Panc1 (cell line): ENCODE measurements at regions not wholly inside any gene's neighbourhood (a gene's known extent, or its start where the extent isn't known, plus 50 kb on each side); places are given as distances from the start of the nearest gene placed in this dataset.

ENCODE experiments used
- POLR2AphosphoS5 ChIP-seq: IDR thresholded peaks from 2 replicates; pipeline ENCODE4 v1.6.1; 2012; ENCODE audit warnings: mild to moderate bottlenecking, low read depth, low read length, moderate library complexity
- SIN3A ChIP-seq: IDR thresholded peaks from 2 replicates; pipeline ENCODE4 v1.6.1; 2012; ENCODE audit warnings: low read depth, mild to moderate bottlenecking, low read length, moderate library complexity, borderline replicate concordance; ENCODE audit not compliant: insufficient read depth
- TF ChIP-seq, protein P1 (sequence below): fragments of 450-650 bp; IDR thresholded peaks from 2 replicates; pipeline ENCODE4 v1.5.1; 2017; ENCODE audit warnings: mild to moderate bottlenecking

GRCh38 chr1:58249388-58249736, 297.2 kb downstream of the OMA1 start:
- TF ChIP-seq, protein P1, sequence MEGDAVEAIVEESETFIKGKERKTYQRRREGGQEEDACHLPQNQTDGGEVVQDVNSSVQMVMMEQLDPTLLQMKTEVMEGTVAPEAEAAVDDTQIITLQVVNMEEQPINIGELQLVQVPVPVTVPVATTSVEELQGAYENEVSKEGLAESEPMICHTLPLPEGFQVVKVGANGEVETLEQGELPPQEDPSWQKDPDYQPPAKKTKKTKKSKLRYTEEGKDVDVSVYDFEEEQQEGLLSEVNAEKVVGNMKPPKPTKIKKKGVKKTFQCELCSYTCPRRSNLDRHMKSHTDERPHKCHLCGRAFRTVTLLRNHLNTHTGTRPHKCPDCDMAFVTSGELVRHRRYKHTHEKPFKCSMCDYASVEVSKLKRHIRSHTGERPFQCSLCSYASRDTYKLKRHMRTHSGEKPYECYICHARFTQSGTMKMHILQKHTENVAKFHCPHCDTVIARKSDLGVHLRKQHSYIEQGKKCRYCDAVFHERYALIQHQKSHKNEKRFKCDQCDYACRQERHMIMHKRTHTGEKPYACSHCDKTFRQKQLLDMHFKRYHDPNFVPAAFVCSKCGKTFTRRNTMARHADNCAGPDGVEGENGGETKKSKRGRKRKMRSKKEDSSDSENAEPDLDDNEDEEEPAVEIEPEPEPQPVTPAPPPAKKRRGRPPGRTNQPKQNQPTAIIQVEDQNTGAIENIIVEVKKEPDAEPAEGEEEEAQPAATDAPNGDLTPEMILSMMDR = no peak
- no peak for TF ChIP-seq POLR2AphosphoS5
- no peak for TF ChIP-seq SIN3A
